Keratinocyte (primary cell): ENCODE measurements at regions not wholly inside any gene's neighbourhood (a gene's known extent, or its start where the extent isn't known, plus 50 kb on each side); places are given as distances from the start of the nearest gene placed in this dataset.

Experiments
- DNase-seq: peaks from one replicate; pipeline ENCODE4 v3.0.0-alpha.2; 2011; ENCODE audit warnings: low read depth, missing footprints, low spot score
- FAIRE-seq: peaks from 2 replicates; lab custom pipeline; 2011; peaks lifted over from hg19 to GRCh38; lab: Jason Lieb, UNC
- H2AFZ ChIP-seq: 2 replicates; pipeline ENCODE4 v1.6.0; 2012; ENCODE audit warnings: low read length, control low read depth, inconsistent platforms; ENCODE audit not compliant: control insufficient read depth
- H3K27ac ChIP-seq: 2 replicates; pipeline ENCODE4 v1.5.1; 2011; ENCODE audit warnings: low read length; ENCODE audit not compliant: control insufficient read depth, insufficient read depth
- H3K27me3 ChIP-seq: 3 replicates; pipeline ENCODE4 v1.6.0; 2011; ENCODE audit warnings: low read length; ENCODE audit not compliant: control insufficient read depth, insufficient read depth; ENCODE audit errors: extremely low read depth
- H3K36me3 ChIP-seq, 2 experiments: 2 replicates in 1 of 2; 3 replicates in 1 of 2; pipeline ENCODE4 v1.5.1; 2011; ENCODE audit warnings: low read length in 2 of 2, mild to moderate bottlenecking in 1 of 2; ENCODE audit not compliant: control insufficient read depth in 2 of 2, insufficient read depth in 2 of 2; ENCODE audit errors: extremely low read depth in 1 of 2
- H3K4me1 ChIP-seq: 3 replicates; pipeline ENCODE4 v1.5.1; 2011; ENCODE audit warnings: low read length; ENCODE audit not compliant: control insufficient read depth, insufficient read depth; ENCODE audit errors: extremely low read depth
- H3K4me2 ChIP-seq: 3 replicates; pipeline ENCODE4 v1.6.0; 2011; ENCODE audit warnings: low read depth, low read length; ENCODE audit not compliant: control insufficient read depth, insufficient read depth; ENCODE audit errors: extremely low read depth
- H3K4me3 ChIP-seq, 3 experiments: fragments of 200-600 bp in 1 of 3; sonication (generic) in 1 of 3; 2 replicates in 2 of 3; 3 replicates in 1 of 3; pipeline ENCODE4 v1.5.1; 2011 to 2016; ENCODE audit warnings: low read length in 3 of 3, mild to moderate bottlenecking in 3 of 3, control low read depth in 2 of 3, inconsistent platforms in 1 of 3, low read depth in 1 of 3, mixed read lengths in 1 of 3, mixed run types in 1 of 3, moderate library complexity in 1 of 3; ENCODE audit not compliant: control insufficient read depth in 2 of 3, insufficient read depth in 2 of 3; ENCODE audit errors: extremely low read depth in 1 of 3
- H3K79me2 ChIP-seq: 2 replicates; pipeline ENCODE4 v1.6.0; 2012; ENCODE audit warnings: low read length; ENCODE audit not compliant: control insufficient read depth, insufficient read depth
- H3K9ac ChIP-seq: 3 replicates; pipeline ENCODE4 v1.6.0; 2011; ENCODE audit warnings: low read length; ENCODE audit not compliant: control insufficient read depth, insufficient read depth; ENCODE audit errors: extremely low read depth
- H3K9me1 ChIP-seq: 3 replicates; pipeline ENCODE4 v1.6.0; 2011; ENCODE audit warnings: low read length; ENCODE audit not compliant: control insufficient read depth, insufficient read depth; ENCODE audit errors: extremely low read depth
- H3K9me3 ChIP-seq: 2 replicates; pipeline ENCODE4 v1.5.1; 2012; ENCODE audit warnings: low read depth, low read length; ENCODE audit not compliant: control insufficient read depth
- H4K20me1 ChIP-seq: 3 replicates; pipeline ENCODE4 v1.6.0; 2011; ENCODE audit warnings: low read length; ENCODE audit not compliant: control insufficient read depth, insufficient read depth; ENCODE audit errors: extremely low read depth
- CTCF ChIP-seq, 3 experiments: IDR thresholded peaks in 1 of 3; conservative IDR thresholded peaks in 1 of 3; optimal IDR thresholded peaks in 1 of 3; 2 replicates in 2 of 3; 3 replicates in 1 of 3; pipeline versions ENCODE3 to v1.5.1; 2011; ENCODE audit warnings: low read length in 3 of 3, mild to moderate bottlenecking in 3 of 3, moderate library complexity in 2 of 3, control low read depth in 1 of 3, inconsistent platforms in 1 of 3; ENCODE audit not compliant: insufficient read depth in 2 of 3; ENCODE audit errors: extremely low read depth in 1 of 3
- EZH2 ChIP-seq: IDR thresholded peaks from one replicate; pipeline ENCODE4 v1.6.1; 2012; ENCODE audit warnings: inconsistent platforms, mild to moderate bottlenecking, low read length, moderate library complexity
- dilution Hi-C: fragments of 300-500 bp; cut with MboI; formaldehyde crosslinking; loops from one replicate; pipeline ENCODE4 v1.7.0; 2020; ENCODE audit warnings: low sequenced_read_pairs; ENCODE audit not compliant: extremely low pct_ligation_motif_present

DNA sequence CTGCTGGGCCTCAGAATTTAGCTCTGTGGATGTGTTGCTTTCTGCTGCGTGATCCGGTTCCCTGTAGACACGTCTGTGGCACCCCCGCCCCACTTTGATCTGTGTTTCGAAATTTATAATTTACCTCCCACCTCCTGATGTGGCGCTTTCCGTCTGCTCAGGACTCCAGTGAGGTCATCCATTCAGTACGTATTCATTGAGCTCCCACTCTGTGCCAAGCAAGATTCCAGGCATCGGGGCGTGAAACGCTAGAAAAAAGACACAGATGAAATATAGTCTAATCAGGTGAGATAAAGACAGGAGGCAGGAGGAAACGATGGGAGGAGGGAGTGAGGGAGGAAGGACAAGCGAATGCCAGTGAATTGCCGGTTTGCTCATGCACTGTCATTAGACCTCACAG lies 431.9 kb upstream of the SULF2 start:
- Histone ChIP-seq H3K9me1 (no peaks in the 10 kb centered on the region), H3K36me3 (no peaks in the 10 kb centered on the region), H3K4me2 (no peak overlapping the region), H3K4me1 (no peaks in the 10 kb centered on the region), H3K27me3 (peaks cover 4% of the 10 kb centered on the region), H3K4me3 (no peak overlapping the region), H3K9me3 (no peaks in the 10 kb centered on the region), H4K20me1 (no peaks in the 10 kb centered on the region), H3K27ac (no peak overlapping the region), H2AFZ (no peak overlapping the region), H3K79me2 (no peaks in the 10 kb centered on the region), H3K9ac (no peak overlapping the region)
- no peak for DNase-seq
- dilution Hi-C loops = no loop called here
- TF ChIP-seq EZH2 (no peak), CTCF (optimal IDR thresholded peaks at IDR 0.05 in 1 of 3, IDR thresholded peaks at IDR 0.05 in 1 of 3, conservative IDR thresholded peaks at IDR 0.05 in 1 of 3; ENCODE audit: extremely low read depth in 1 of 3, insufficient read depth in 2 of 3, low read length in 3 of 3) (no peak)
- no peak for FAIRE-seq

DNA sequence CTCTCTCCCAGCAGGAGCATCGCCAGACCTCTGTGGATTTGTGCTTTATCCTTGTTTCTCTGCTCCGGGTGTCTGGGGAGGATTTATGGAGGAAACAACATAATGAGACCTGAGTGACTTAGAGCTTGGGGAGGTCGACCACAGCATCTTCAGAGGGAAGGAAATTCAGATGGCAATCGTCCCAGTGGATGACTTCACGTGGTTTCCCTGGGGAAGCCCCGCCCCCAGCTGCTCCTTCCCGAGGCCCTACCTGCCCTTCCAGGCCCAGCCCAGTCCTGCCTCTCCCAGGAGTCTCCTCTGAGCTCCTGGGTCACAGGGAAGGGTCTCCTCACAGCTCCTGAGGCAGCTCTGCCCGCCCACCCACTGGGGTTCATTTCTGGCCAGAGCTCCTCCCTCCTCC lies 430.3 kb upstream of the SULF2 start:
- Histone ChIP-seq H3K4me2 (no peak overlapping the region), H3K4me1 (no peaks in the 10 kb centered on the region), H4K20me1 (no peaks in the 10 kb centered on the region), H2AFZ (no peak overlapping the region), H3K27me3 (peaks cover 12% of the 10 kb centered on the region), H3K36me3 (no peaks in the 10 kb centered on the region), H3K9me1 (no peaks in the 10 kb centered on the region), H3K9ac (no peak overlapping the region), H3K79me2 (no peaks in the 10 kb centered on the region), H3K9me3 (no peaks in the 10 kb centered on the region), H3K4me3 (no peak overlapping the region), H3K27ac (no peak overlapping the region)
- TF ChIP-seq EZH2 (no peak), CTCF (optimal IDR thresholded peaks at IDR 0.05 in 1 of 3, IDR thresholded peaks at IDR 0.05 in 1 of 3, conservative IDR thresholded peaks at IDR 0.05 in 1 of 3; ENCODE audit: extremely low read depth in 1 of 3, insufficient read depth in 2 of 3, low read length in 3 of 3) (no peak)
- no peak for FAIRE-seq
- no peak for DNase-seq
- dilution Hi-C loops = no loop called here
